T-helper 1 cell treated with Interleukin-12 subunit alpha and Interleukin-12 subunit beta and Interleukin-4 antibody, amounts not matched to agents 30 μg/mL and 1 μg/mL, for 36 hours (primary cell): ENCODE measurements at regions not wholly inside any gene's neighbourhood (a gene's known extent, or its start where the extent isn't known, plus 50 kb on each side); places are given as distances from the start of the nearest gene placed in this dataset.
"Not testable (repeated sequence)": the region's sequence is repeated elsewhere in the genome, so short reads cannot be mapped to it uniquely, and the experiment has no call there.

Source experiments
- H3K27ac Mint-ChIP-seq: one replicate; pipeline ENCODE4 v1.8.0; 2021; ENCODE audit warnings: mild to moderate bottlenecking, mixed read lengths
- H3K27me3 Mint-ChIP-seq: one replicate; pipeline ENCODE4 v1.8.0; 2021; ENCODE audit warnings: low read depth, mixed read lengths
- H3K36me3 Mint-ChIP-seq: one replicate; pipeline ENCODE4 v1.8.0; 2021; ENCODE audit warnings: low read depth, mixed read lengths
- H3K4me1 Mint-ChIP-seq: one replicate; pipeline ENCODE4 v1.8.0; 2021; ENCODE audit warnings: low read depth, mixed read lengths
- H3K4me3 Mint-ChIP-seq: one replicate; pipeline ENCODE4 v1.8.0; 2021; ENCODE audit warnings: mild to moderate bottlenecking, moderate library complexity, mixed read lengths
- H3K9me3 Mint-ChIP-seq: one replicate; pipeline ENCODE4 v1.8.0; 2021; ENCODE audit warnings: mixed read lengths

GRCh38 chr12:126952096-126953007, 1314.6 kb upstream of the TMEM132C start:
- Mint-ChIP-seq H3K4me3 (no peak overlapping the region), H3K4me1 (no peaks in the 10 kb centered on the region), H3K27ac (no peak overlapping the region), H3K36me3 (no peaks in the 10 kb centered on the region), H3K27me3 (no peaks in the 10 kb centered on the region), H3K9me3 (peaks cover 4% of the 10 kb centered on the region)

DNA sequence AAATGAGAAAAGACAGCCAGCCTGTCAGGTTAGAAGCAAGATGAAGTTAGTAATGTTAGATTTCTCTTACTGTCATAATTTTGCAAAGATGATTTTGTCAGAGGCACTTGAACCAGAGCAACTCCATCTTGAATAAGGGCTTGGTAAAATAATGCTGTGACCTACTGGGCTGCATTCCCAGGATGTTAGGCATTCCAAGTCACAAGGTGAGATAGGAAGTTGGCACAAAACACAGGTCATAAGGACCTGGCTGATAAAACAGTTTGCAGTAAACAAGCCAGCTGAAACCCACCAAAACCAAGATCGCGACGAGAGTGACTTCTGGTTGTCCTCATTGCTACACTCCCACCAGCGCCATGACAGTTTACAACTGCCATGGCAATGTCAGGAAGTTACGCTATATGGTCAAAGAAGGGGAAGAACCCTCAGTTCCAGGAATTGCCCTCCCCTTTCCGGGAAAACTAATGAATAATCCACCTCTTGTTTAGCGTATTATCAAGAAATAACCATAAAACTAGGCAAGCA, 1313.5 kb upstream of the TMEM132C start:
- Mint-ChIP-seq H3K9me3 (peaks cover 4% of the 10 kb centered on the region), H3K36me3 (no peaks in the 10 kb centered on the region), H3K4me3 (no peak overlapping the region), H3K27ac (no peak overlapping the region), H3K4me1 (no peaks in the 10 kb centered on the region), H3K27me3 (no peaks in the 10 kb centered on the region)

GRCh38 chr12:126960221-126960620, 1306.7 kb upstream of the TMEM132C start:
- Mint-ChIP-seq H3K27ac (no peak overlapping the region), H3K27me3 (no peaks in the 10 kb centered on the region), H3K4me1 (no peaks in the 10 kb centered on the region), H3K36me3 (no peaks in the 10 kb centered on the region), H3K9me3 (peaks cover 4% of the 10 kb centered on the region), H3K4me3 (no peak overlapping the region)

DNA sequence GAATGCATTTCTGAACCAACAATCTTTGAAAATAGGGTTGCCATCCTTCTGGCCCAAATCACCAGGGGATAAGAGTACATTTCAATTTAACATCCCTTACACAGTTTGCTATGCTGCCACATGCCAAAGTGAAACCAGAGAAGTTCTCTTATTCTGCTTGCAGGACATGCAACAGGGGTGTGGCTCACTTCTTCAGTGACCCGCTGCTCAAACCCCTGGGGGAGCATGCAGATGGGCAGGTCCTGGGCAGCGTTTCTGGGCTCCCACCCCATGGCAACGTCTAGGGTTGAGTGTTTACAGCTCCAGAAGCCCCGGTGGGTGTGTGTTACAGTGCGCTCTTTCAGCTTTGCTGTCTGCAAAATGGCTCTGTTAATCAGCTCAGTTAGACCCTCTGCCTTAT, 1306.3 kb upstream of the TMEM132C start:
- no peak overlapping the region for H3K4me3 Mint-ChIP-seq
- no peak overlapping the region for H3K27ac Mint-ChIP-seq
- H3K9me3 Mint-ChIP-seq = peaks cover 4% of the 10 kb centered on the region
- H3K4me1 Mint-ChIP-seq = no peaks in the 10 kb centered on the region
- H3K27me3 Mint-ChIP-seq = no peaks in the 10 kb centered on the region
- H3K36me3 Mint-ChIP-seq = no peaks in the 10 kb centered on the region

- Mint-ChIP-seq H3K27ac (no peak overlapping the region), H3K4me1 (no peaks in the 10 kb centered on the region), H3K36me3 (no peaks in the 10 kb centered on the region), H3K4me3 (no peak overlapping the region), H3K27me3 (no peaks in the 10 kb centered on the region), H3K9me3 (no peaks in the 10 kb centered on the region)
These were observed 1303.1 kb upstream of the TMEM132C start for GRCh38 chr12:126963825-126964224.

DNA sequence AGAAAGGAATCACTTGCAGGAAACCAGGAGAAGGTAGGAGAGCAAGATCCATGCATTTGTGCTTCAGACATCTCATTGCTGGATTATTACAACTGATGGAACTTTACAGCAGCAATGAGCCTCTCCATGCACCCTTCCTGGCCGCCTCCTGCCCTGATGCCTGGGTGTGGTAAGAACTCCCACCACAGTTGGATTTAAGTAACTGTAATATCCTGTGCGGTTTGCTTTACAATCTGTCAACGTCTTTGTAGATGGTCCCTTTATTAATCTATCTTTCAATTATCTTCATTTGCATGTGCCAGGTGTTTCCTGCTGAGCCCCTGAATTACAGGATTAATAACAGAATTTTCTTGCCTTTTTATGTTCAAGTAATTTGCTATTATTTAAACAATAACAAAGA, 1300.5 kb upstream of the TMEM132C start:
- Mint-ChIP-seq H3K27me3 (no peaks in the 10 kb centered on the region), H3K36me3 (no peaks in the 10 kb centered on the region), H3K9me3 (no peaks in the 10 kb centered on the region), H3K4me1 (no peaks in the 10 kb centered on the region), H3K4me3 (no peak overlapping the region), H3K27ac (no peak overlapping the region)

DNA sequence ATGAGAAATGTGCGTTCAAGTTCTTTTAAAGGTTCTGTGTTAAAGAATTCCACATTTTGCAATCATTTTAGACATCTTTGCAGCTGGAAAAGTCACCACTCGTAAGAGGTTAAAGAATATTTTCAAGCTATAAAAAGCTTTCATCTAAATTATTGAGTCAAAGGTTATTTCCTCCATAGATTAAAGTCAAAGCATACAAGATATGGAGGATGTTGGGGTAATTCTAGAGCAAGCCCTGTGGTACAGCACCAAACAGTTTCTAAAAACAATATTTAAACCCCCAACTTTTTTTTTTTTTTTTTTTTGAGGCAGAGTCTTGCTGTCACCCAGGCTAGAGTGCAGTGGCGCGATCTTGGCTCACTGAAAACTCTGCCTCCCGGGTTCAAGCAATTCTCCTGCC, 1299.8 kb upstream of the TMEM132C start:
- Mint-ChIP-seq H3K4me3 (no peak overlapping the region), H3K4me1 (no peaks in the 10 kb centered on the region), H3K27me3 (no peaks in the 10 kb centered on the region), H3K9me3 (no peaks in the 10 kb centered on the region), H3K36me3 (no peaks in the 10 kb centered on the region), H3K27ac (no peak overlapping the region)

DNA sequence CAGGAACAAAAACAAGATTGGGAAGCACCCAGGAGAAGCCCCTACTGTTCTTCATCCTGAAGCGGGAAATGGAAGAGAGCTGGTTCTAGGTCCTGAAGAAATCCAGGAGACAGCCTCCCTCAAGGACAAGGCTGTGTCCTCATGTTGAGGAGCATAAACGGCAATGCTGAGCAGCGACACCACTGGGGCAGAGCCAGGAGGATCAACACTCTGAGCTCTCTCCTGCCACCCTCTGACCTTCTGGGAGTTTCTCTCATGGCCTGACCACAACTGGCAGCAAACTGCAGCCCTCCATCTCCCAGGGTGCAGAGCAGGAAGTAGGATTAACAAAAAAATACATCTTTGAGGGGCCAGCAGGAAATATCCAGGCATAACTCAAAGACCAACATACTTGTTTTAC, 1292.2 kb upstream of the TMEM132C start:
- H3K4me3 Mint-ChIP-seq = no peak overlapping the region
- no peaks in the 10 kb centered on the region for H3K9me3 Mint-ChIP-seq
- no peaks in the 10 kb centered on the region for H3K36me3 Mint-ChIP-seq
- no peaks in the 10 kb centered on the region for H3K27me3 Mint-ChIP-seq
- H3K4me1 Mint-ChIP-seq = no peaks in the 10 kb centered on the region
- no peak overlapping the region for H3K27ac Mint-ChIP-seq

DNA sequence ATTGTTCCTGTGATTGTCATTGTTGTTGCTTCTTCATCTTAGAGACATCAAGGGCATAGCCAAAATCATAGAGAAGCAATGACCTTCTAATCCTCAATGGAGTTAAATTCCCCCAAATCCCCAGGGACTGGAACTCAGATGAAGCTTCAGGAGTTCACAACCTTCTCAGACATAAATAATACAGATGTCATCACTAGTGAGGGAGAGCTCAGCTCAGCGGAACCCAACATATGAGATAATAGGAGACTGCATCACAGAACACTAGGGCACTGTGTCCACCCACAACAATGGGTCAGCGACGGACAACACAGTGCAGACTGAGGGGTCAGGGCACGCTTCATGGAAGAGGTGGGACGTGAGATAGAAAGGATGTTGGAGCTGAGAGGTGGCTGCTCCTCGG, 1290.4 kb upstream of the TMEM132C start:
- Mint-ChIP-seq H3K27ac (no peak overlapping the region), H3K36me3 (no peaks in the 10 kb centered on the region), H3K4me3 (no peak overlapping the region), H3K9me3 (peaks cover 5% of the 10 kb centered on the region), H3K4me1 (no peaks in the 10 kb centered on the region), H3K27me3 (no peaks in the 10 kb centered on the region)

- not testable (repeated sequence) for H3K36me3 Mint-ChIP-seq, H3K27ac Mint-ChIP-seq, H3K4me3 Mint-ChIP-seq, H3K27me3 Mint-ChIP-seq, H3K9me3 Mint-ChIP-seq, H3K4me1 Mint-ChIP-seq
These were observed 1287.4 kb upstream of the TMEM132C start for GRCh38 chr12:126979564-126979963.

- no peak overlapping the region for H3K4me3 Mint-ChIP-seq
These were observed 1284.3 kb upstream of the TMEM132C start for GRCh38 chr12:126982707-126983106.

DNA sequence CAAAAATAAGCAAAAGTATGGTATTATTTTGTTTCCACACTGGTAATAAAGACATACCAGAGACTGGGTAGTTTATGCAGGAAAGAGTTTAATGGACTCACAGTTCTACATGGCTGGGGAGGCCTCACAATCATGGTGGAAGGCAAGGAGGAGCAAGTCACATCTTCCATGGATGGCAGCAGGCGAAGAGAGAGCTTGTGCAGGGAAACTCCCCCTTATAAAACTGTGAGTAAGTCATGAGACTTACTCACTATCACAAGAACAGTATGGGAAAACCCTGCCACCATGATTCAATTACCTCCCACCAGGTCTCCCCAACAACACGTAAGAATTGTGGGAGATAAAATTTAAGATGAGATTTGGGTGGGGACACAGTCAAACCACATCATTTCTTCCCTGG, 1283.2 kb upstream of the TMEM132C start:
- peaks cover 16% of the 10 kb centered on the region for H3K9me3 Mint-ChIP-seq
- H3K4me1 Mint-ChIP-seq, H3K27ac Mint-ChIP-seq, H3K27me3 Mint-ChIP-seq, H3K4me3 Mint-ChIP-seq, H3K36me3 Mint-ChIP-seq: not testable (repeated sequence)

More at GRCh38 chr12:126982707-126983106, 1284.3 kb upstream of the TMEM132C start:
- no peaks in the 10 kb centered on the region for H3K27me3 Mint-ChIP-seq
- peaks cover 16% of the 10 kb centered on the region for H3K9me3 Mint-ChIP-seq
- no peak overlapping the region for H3K27ac Mint-ChIP-seq
- no peaks in the 10 kb centered on the region for H3K4me1 Mint-ChIP-seq
- H3K36me3 Mint-ChIP-seq = no peaks in the 10 kb centered on the region

DNA sequence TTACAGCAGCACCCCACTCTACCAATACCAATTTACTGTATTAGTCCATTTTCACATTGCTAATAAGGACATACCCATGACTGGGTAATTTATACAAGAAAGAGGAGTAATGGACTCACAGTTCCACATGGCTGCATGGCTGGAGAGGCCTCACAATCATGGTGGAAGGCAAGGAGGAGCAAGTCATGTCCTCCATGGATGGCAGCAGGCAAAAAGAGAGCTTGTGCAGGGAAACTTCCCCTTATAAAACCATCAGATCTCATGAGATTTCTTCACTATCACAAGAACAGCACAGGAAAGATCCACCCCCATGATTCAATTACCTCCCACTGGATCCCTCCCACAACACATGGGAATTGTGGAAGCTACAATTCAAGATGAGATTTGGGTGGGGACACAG, 1281.3 kb upstream of the TMEM132C start:
- not testable (repeated sequence) for H3K27ac Mint-ChIP-seq, H3K27me3 Mint-ChIP-seq

GRCh38 chr12:126989532-126989931, 1277.4 kb upstream of the TMEM132C start:
- Mint-ChIP-seq H3K36me3 (no peaks in the 10 kb centered on the region), H3K27me3 (no peaks in the 10 kb centered on the region), H3K9me3 (peaks cover 10% of the 10 kb centered on the region)

More for the DNA sequence above, 1281.3 kb upstream of the TMEM132C start:
- H3K9me3 Mint-ChIP-seq = peaks cover 11% of the 10 kb centered on the region
- H3K4me1 Mint-ChIP-seq, H3K4me3 Mint-ChIP-seq, H3K36me3 Mint-ChIP-seq: not testable (repeated sequence)

DNA sequence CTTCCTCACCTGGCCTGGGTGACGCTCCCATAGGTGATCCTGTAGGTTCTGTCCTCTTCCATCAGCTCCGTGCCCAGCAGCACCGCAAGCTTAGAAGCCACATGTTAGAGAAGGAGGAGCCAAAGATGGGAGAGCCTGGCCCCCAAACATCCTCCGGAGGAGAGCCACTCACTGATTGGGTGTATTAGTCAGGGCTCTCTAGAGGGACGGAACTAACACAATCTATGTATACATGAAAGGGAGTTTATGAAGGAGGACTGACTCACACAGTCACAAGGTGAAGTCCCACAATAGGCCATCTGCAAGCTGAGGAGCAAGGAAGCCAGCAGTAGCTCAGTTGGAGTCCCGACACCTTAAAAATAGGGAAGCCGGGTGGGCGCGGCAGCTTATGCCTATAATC, 1273.1 kb upstream of the TMEM132C start:
- Mint-ChIP-seq H3K36me3 (no peaks in the 10 kb centered on the region), H3K27me3 (no peaks in the 10 kb centered on the region), H3K27ac (no peak overlapping the region), H3K9me3 (peaks cover 3% of the 10 kb centered on the region), H3K4me1 (no peaks in the 10 kb centered on the region), H3K4me3 (no peak overlapping the region)

More at GRCh38 chr12:126989532-126989931, 1277.4 kb upstream of the TMEM132C start:
- H3K4me3 Mint-ChIP-seq = no peak overlapping the region
- no peak overlapping the region for H3K27ac Mint-ChIP-seq
- H3K4me1 Mint-ChIP-seq = no peaks in the 10 kb centered on the region
